ENCODE measurements at regions not wholly inside any gene's neighbourhood (a gene's known extent, or its start where the extent isn't known, plus 50 kb on each side); places are given as distances from the start of the nearest gene placed in this dataset.

DNA sequence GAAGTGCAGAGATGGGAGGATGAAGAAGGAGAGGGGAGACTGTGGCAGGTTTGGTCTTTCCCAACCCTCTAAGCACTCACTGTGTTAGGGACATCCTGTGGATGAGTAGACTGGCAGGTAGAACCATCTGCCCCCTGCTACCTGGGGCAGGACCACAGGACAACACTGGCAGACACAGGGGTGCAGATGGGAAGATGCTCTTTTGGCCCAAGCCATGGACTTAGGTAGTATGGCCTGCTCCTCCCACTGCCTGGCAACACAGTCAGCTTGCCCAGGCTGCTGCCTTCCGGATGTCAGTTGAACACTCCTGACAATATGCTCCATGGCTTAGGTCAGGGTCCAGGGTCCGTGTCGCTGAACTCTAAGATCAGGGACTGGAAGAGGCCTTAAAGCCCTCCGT lies 140.7 kb upstream of the NAV2 start:
- H3K36me3 ChIP-seq (replicated peaks in 1 of 2; ENCODE audit: control insufficient read depth in 1 of 2, insufficient read depth in 2 of 2, low read length in 2 of 2): no peaks in the 10 kb centered on the region
- peaks cover 0 to 2% of the 10 kb centered on the region in 2 donors for H3K27me3 ChIP-seq (ENCODE audit: control insufficient read depth in 2 of 2, insufficient read depth in 2 of 2, low read length in 2 of 2)
- H3K9ac ChIP-seq (ENCODE audit: insufficient read depth, low read length, poor library complexity, severe bottlenecking): no peak overlapping the region
- no peaks in the 10 kb centered on the region for H3K4me1 Mint-ChIP-seq
- H3K27ac Mint-ChIP-seq: peak overlapping the region in 1 of 7 donors; percentile 40
- H3K4me3 Mint-ChIP-seq: no peak overlapping the region
- no peaks in the 10 kb centered on the region for H3K79me2 ChIP-seq (ENCODE audit: insufficient read depth, low read length)
- WGBS (ENCODE audit: insufficient coverage): 93% methylated on average over 3 of the region's 4 CpGs
- no peak overlapping the region for H3K4me3 ChIP-seq (replicated peaks in 1 of 3; ENCODE audit: low read depth in 2 of 3, low read length in 3 of 3)
- H2AFZ ChIP-seq (ENCODE audit: insufficient read depth, low read depth, low read length, poor library complexity, severe bottlenecking): no peak overlapping the region
- no peak overlapping the region for H3K4me2 ChIP-seq (replicated peaks; ENCODE audit: extremely low read depth, low read length, poor library complexity, severe bottlenecking)
- DNase-seq: no peak
- H3K27ac ChIP-seq (ENCODE audit: low read depth in 1 of 2, low read length in 2 of 2): no peak overlapping the region
- no peaks in the 10 kb centered on the region for H4K20me1 ChIP-seq (ENCODE audit: insufficient read depth, low read length)
- no peaks in the 10 kb centered on the region for H3K9me3 Mint-ChIP-seq
- H3K9me3 ChIP-seq (replicated peaks in 1 of 2; ENCODE audit: control insufficient read depth in 1 of 2, insufficient read depth in 1 of 2, low read length in 2 of 2): no peaks in the 10 kb centered on the region
- peaks cover 0 to 8% (median 5%) of the 10 kb centered on the region in 3 donors for H3K27me3 Mint-ChIP-seq (ENCODE audit: low read depth in 3 of 3)
- no peaks in the 10 kb centered on the region for H3K4me1 ChIP-seq (ENCODE audit: control insufficient read depth in 1 of 2, insufficient read depth in 2 of 2, low read length in 2 of 2)
- TF ChIP-seq, protein P1, sequence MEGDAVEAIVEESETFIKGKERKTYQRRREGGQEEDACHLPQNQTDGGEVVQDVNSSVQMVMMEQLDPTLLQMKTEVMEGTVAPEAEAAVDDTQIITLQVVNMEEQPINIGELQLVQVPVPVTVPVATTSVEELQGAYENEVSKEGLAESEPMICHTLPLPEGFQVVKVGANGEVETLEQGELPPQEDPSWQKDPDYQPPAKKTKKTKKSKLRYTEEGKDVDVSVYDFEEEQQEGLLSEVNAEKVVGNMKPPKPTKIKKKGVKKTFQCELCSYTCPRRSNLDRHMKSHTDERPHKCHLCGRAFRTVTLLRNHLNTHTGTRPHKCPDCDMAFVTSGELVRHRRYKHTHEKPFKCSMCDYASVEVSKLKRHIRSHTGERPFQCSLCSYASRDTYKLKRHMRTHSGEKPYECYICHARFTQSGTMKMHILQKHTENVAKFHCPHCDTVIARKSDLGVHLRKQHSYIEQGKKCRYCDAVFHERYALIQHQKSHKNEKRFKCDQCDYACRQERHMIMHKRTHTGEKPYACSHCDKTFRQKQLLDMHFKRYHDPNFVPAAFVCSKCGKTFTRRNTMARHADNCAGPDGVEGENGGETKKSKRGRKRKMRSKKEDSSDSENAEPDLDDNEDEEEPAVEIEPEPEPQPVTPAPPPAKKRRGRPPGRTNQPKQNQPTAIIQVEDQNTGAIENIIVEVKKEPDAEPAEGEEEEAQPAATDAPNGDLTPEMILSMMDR (IDR thresholded peaks at IDR 0.05): no peak
- no peaks in the 10 kb centered on the region for H3K36me3 Mint-ChIP-seq
- intact Hi-C loops (cut with micrococcal nuclease): no loop called here

DNA sequence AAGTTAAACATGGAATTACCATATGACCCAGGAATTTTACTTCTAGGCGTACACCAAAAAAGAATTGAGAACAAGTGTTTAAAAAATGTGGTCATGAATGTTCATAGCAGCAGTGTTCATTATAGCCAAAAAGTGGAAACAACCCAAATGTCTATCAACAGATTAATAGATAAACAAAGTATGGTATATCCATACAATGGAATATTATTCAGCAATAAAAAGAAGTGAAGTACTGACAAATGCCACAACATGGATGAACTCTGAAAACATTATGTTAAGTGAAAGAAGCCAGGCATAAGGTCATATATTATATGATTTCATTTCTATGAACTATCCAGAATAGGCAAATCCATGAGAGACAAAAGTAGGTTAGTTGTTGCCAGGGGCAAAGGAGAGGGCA lies 141.7 kb upstream of the NAV2 start:
- no peaks in the 10 kb centered on the region for H3K9me3 Mint-ChIP-seq
- H3K27me3 Mint-ChIP-seq (ENCODE audit: low read depth in 3 of 3): peaks cover 2 to 8% (median 7%) of the 10 kb centered on the region in 3 donors
- no peaks in the 10 kb centered on the region for H3K4me1 Mint-ChIP-seq
- Histone ChIP-seq H3K4me3 (replicated peaks in 1 of 3; ENCODE audit: low read depth in 2 of 3, low read length in 3 of 3) (no peak overlapping the region), H3K79me2 (ENCODE audit: insufficient read depth, low read length) (no peaks in the 10 kb centered on the region), H3K4me2 (replicated peaks; ENCODE audit: extremely low read depth, low read length, poor library complexity, severe bottlenecking) (no peak overlapping the region), H3K9me3 (replicated peaks in 1 of 2; ENCODE audit: control insufficient read depth in 1 of 2, insufficient read depth in 1 of 2, low read length in 2 of 2) (no peaks in the 10 kb centered on the region), H3K27me3 (ENCODE audit: control insufficient read depth in 2 of 2, insufficient read depth in 2 of 2, low read length in 2 of 2) (peaks cover 0 to 2% of the 10 kb centered on the region in 2 donors), H3K36me3 (replicated peaks in 1 of 2; ENCODE audit: control insufficient read depth in 1 of 2, insufficient read depth in 2 of 2, low read length in 2 of 2) (no peaks in the 10 kb centered on the region), H2AFZ (ENCODE audit: insufficient read depth, low read depth, low read length, poor library complexity, severe bottlenecking) (no peak overlapping the region), H3K27ac (ENCODE audit: low read depth in 1 of 2, low read length in 2 of 2) (no peak overlapping the region), H3K4me1 (ENCODE audit: control insufficient read depth in 1 of 2, insufficient read depth in 2 of 2, low read length in 2 of 2) (no peaks in the 10 kb centered on the region), H4K20me1 (ENCODE audit: insufficient read depth, low read length) (no peaks in the 10 kb centered on the region), H3K9ac (ENCODE audit: insufficient read depth, low read length, poor library complexity, severe bottlenecking) (no peak overlapping the region)
- no peak overlapping the region for H3K27ac Mint-ChIP-seq
- no peaks in the 10 kb centered on the region for H3K36me3 Mint-ChIP-seq
- H3K4me3 Mint-ChIP-seq: no peak overlapping the region
- no CpG with 5 or more reads among the region's 1 CpG for WGBS (ENCODE audit: insufficient coverage)
- intact Hi-C loops (cut with micrococcal nuclease): no loop called here
- TF ChIP-seq, protein P1 (IDR thresholded peaks at IDR 0.05): no peak
- no peak for DNase-seq
